DND-41 (cell line): ENCODE measurements at regions not wholly inside any gene's neighbourhood (a gene's known extent, or its start where the extent isn't known, plus 50 kb on each side); places are given as distances from the start of the nearest gene placed in this dataset.

Experiments
- ATAC-seq: fragments of 200-7000 bp; cut with Tn5 transposase; 3 replicates; pipeline ENCODE4 v1.9.1; 2021; ENCODE audit warnings: low read depth; ENCODE audit not compliant: insufficient read depth
- DNase-seq: peaks from one replicate; pipeline ENCODE4 v3.0.0-alpha.2; 2020
- H2AFZ ChIP-seq: 2 replicates; pipeline ENCODE4 v1.6.0; 2012; ENCODE audit warnings: low read depth, low read length
- H3K27ac ChIP-seq: 2 replicates; pipeline ENCODE4 v1.5.1; 2012; ENCODE audit warnings: low read length, inconsistent platforms
- H3K27me3 ChIP-seq: fragments of 200-600 bp; sonication (generic); 2 replicates; pipeline ENCODE4 v1.6.0; 2012; ENCODE audit warnings: low read length, mild to moderate bottlenecking, inconsistent platforms; ENCODE audit not compliant: insufficient read depth, poor library complexity
- H3K36me3 ChIP-seq: 2 replicates; pipeline ENCODE4 v1.5.1; 2012; ENCODE audit warnings: low read length, inconsistent platforms; ENCODE audit not compliant: insufficient read depth
- H3K4me1 ChIP-seq: 2 replicates; pipeline ENCODE4 v1.5.1; 2012; ENCODE audit warnings: mild to moderate bottlenecking, low read length; ENCODE audit not compliant: insufficient read depth
- H3K4me2 ChIP-seq: 2 replicates; pipeline ENCODE4 v1.6.0; 2012; ENCODE audit warnings: mild to moderate bottlenecking, moderate library complexity, low read length, inconsistent platforms; ENCODE audit not compliant: insufficient read depth
- H3K4me3 ChIP-seq, 2 experiments: fragments of 200-600 bp in 1 of 2; shearing (Covaris generic) in 1 of 2; 2 replicates each; pipeline ENCODE4 v1.5.1; 2012 to 2016; ENCODE audit warnings: inconsistent platforms in 2 of 2, low read length in 2 of 2, mild to moderate bottlenecking in 2 of 2, low read depth in 1 of 2, moderate library complexity in 1 of 2
- H3K79me2 ChIP-seq: 2 replicates; pipeline ENCODE4 v1.6.0; 2012; ENCODE audit warnings: low read length, inconsistent platforms; ENCODE audit not compliant: insufficient read depth
- H3K9ac ChIP-seq: 2 replicates; pipeline ENCODE4 v1.6.0; 2012; ENCODE audit warnings: low read depth, mild to moderate bottlenecking, inconsistent platforms, low read length, moderate library complexity
- H3K9me3 ChIP-seq: 2 replicates; pipeline ENCODE4 v1.5.1; 2012; ENCODE audit warnings: low read length, moderate library complexity, mild to moderate bottlenecking, inconsistent platforms; ENCODE audit not compliant: insufficient read depth, severe bottlenecking
- H4K20me1 ChIP-seq: 2 replicates; pipeline ENCODE4 v1.6.0; 2012; ENCODE audit warnings: low read length; ENCODE audit not compliant: insufficient read depth
- CTCF ChIP-seq: IDR thresholded peaks from 2 replicates; pipeline ENCODE4 v1.5.1; 2012; ENCODE audit warnings: borderline replicate concordance, low read length, moderate library complexity, mild to moderate bottlenecking; ENCODE audit not compliant: poor library complexity, severe bottlenecking; ENCODE audit errors: extremely low read depth
- EZH2 ChIP-seq: IDR thresholded peaks from 3 replicates; pipeline ENCODE4 v1.6.1; 2012; ENCODE audit warnings: borderline replicate concordance, low read depth, mild to moderate bottlenecking, moderate library complexity, low read length, inconsistent platforms; ENCODE audit not compliant: severe bottlenecking

- TF ChIP-seq EZH2 (no peak), CTCF (peak; percentile 53)
- no peak overlapping the region for H3K4me2 ChIP-seq
- H3K4me3 ChIP-seq, result no peak overlapping the region
- H3K4me1 ChIP-seq, result no peaks in the 10 kb centered on the region
- H3K9me3 ChIP-seq, result no peaks in the 10 kb centered on the region
- H3K27me3 ChIP-seq, result no peaks in the 10 kb centered on the region
- H3K9ac ChIP-seq, result no peak overlapping the region
- H3K36me3 ChIP-seq, result no peaks in the 10 kb centered on the region
- no peak for DNase-seq
- H2AFZ ChIP-seq, result no peak overlapping the region
- H4K20me1 ChIP-seq, result no peaks in the 10 kb centered on the region
- no peak overlapping the region for H3K27ac ChIP-seq
- no peak for ATAC-seq
- H3K79me2 ChIP-seq, result no peaks in the 10 kb centered on the region
Observed at GRCh38 chrX:128106630-128107029, 54.4 kb upstream of the ACTRT1 start.

GRCh38 chrX:128105659-128106058 lies 53.5 kb upstream of the ACTRT1 start:
- no peaks in the 10 kb centered on the region for H3K36me3 ChIP-seq
- no peak for TF ChIP-seq CTCF
- H3K4me2 ChIP-seq, result no peak overlapping the region
- H3K27ac ChIP-seq, result no peak overlapping the region
- no peak overlapping the region for H3K9ac ChIP-seq
- no peaks in the 10 kb centered on the region for H3K27me3 ChIP-seq
- DNase-seq (no peak), ATAC-seq (no peak)
- no peaks in the 10 kb centered on the region for H4K20me1 ChIP-seq
- H3K9me3 ChIP-seq, result no peaks in the 10 kb centered on the region
- no peak overlapping the region for H2AFZ ChIP-seq
- no peak overlapping the region for H3K4me3 ChIP-seq
- H3K79me2 ChIP-seq, result no peaks in the 10 kb centered on the region
- H3K4me1 ChIP-seq, result no peaks in the 10 kb centered on the region
